OCI-LY1 (cell line): ENCODE measurements at regions not wholly inside any gene's neighbourhood (a gene's known extent, or its start where the extent isn't known, plus 50 kb on each side); places are given as distances from the start of the nearest gene placed in this dataset.

Experiments used
- H2AFZ ChIP-seq: fragments of 200-600 bp; sonication (generic), shearing (Covaris generic); 2 replicates; pipeline ENCODE4 v1.6.0; 2014; ENCODE audit warnings: antibody characterized with exemption, mild to moderate bottlenecking, low read length
- H3F3A ChIP-seq: fragments of 200-600 bp; sonication (generic), shearing (Covaris generic); 2 replicates; pipeline ENCODE4 v1.6.0; 2014; ENCODE audit warnings: mild to moderate bottlenecking, antibody characterized with exemption, low read length, moderate library complexity; ENCODE audit not compliant: insufficient read depth
- H3K27ac ChIP-seq: fragments of 200-600 bp; sonication (generic); 2 replicates; pipeline ENCODE4 v1.5.1; 2014; ENCODE audit warnings: low read length, mixed run types, mild to moderate bottlenecking, low read depth; ENCODE audit not compliant: poor library complexity, severe bottlenecking
- H3K27me3 ChIP-seq: fragments of 200-600 bp; sonication (generic); 2 replicates; pipeline ENCODE4 v1.6.0; 2014; ENCODE audit warnings: antibody characterized with exemption, mild to moderate bottlenecking, low read length, moderate library complexity; ENCODE audit not compliant: insufficient read depth
- H3K36me3 ChIP-seq: fragments of 200-600 bp; sonication (generic); 2 replicates; pipeline ENCODE4 v1.6.1; 2014; ENCODE audit warnings: mild to moderate bottlenecking, antibody characterized with exemption, low read length, moderate library complexity, mixed read lengths; ENCODE audit not compliant: insufficient read depth
- H3K4me1 ChIP-seq: fragments of 200-600 bp; sonication (generic); 2 replicates; pipeline ENCODE4 v1.5.1; 2014; ENCODE audit warnings: mild to moderate bottlenecking, low read length, moderate library complexity; ENCODE audit not compliant: insufficient read depth, severe bottlenecking
- H3K4me2 ChIP-seq: fragments of 200-600 bp; sonication (generic), shearing (Covaris generic); 2 replicates; pipeline ENCODE4 v1.6.1; 2014; ENCODE audit warnings: low read length
- H3K4me3 ChIP-seq: fragments of 200-600 bp; sonication (generic); 2 replicates; pipeline ENCODE4 v1.5.1; 2014; ENCODE audit warnings: low read length, low read depth, mild to moderate bottlenecking, mixed read lengths; ENCODE audit not compliant: poor library complexity, severe bottlenecking
- H3K79me2 ChIP-seq: fragments of 200-600 bp; shearing (Covaris generic); 2 replicates; pipeline ENCODE4 v1.6.1; 2016; ENCODE audit warnings: mixed run types, low read length, mixed read lengths; ENCODE audit not compliant: insufficient read depth
- H3K9ac ChIP-seq: fragments of 200-600 bp; sonication (generic), shearing (Covaris generic); 2 replicates; pipeline ENCODE4 v1.6.1; 2014; ENCODE audit warnings: mild to moderate bottlenecking, low read length, mixed read lengths
- H3K9me2 ChIP-seq: fragments of 200-600 bp; sonication (generic), shearing (Covaris generic); 2 replicates; pipeline ENCODE4 v1.6.1; 2014; ENCODE audit warnings: low read depth, mild to moderate bottlenecking, low read length, mixed read lengths
- H3K9me3 ChIP-seq: fragments of 200-600 bp; shearing (Covaris generic); 2 replicates; pipeline ENCODE4 v1.6.1; 2014; ENCODE audit warnings: low read length, mixed read lengths
- H4K20me1 ChIP-seq: fragments of 200-600 bp; sonication (generic), shearing (Covaris generic); 2 replicates; pipeline ENCODE4 v1.6.0; 2016; ENCODE audit warnings: mild to moderate bottlenecking, low read length; ENCODE audit not compliant: insufficient read depth
- CTCF ChIP-seq: fragments of 200-600 bp; sonication (generic), shearing (Covaris generic); IDR thresholded peaks from 2 replicates; pipeline ENCODE4 v1.5.1; 2017; ENCODE audit warnings: mild to moderate bottlenecking, antibody characterized with exemption, low read length, moderate library complexity, mixed read lengths
- EZH2 ChIP-seq: fragments of 200-600 bp; sonication (generic), shearing (Covaris generic); IDR thresholded peaks from 2 replicates; pipeline ENCODE4 v1.8.0; 2017; ENCODE audit warnings: borderline replicate concordance, mixed run types, mild to moderate bottlenecking, antibody characterized with exemption, low read length, moderate library complexity, mixed read lengths

DNA sequence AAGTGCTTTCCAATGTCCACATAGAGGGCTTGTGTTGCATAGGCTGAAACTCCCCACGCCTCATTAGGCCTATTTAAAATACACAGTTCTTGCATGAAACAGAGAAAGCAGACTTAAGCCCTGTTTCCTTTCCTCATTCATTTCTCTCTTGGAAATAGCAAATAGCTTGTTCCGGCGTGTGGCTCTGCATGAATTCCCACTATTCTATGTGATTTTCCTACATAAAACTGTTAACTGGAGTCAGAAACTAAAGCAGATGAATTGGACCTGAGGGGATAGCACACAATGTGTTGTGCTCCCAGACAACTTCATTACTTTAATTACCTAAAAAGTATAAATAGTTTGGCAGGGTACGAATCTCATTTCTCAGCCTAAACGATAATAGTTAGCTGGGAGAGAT lies 981.5 kb downstream of the SORCS1 start:
- no peaks in the 10 kb centered on the region for H3K27me3 ChIP-seq
- no peaks in the 10 kb centered on the region for H3K79me2 ChIP-seq
- no peaks in the 10 kb centered on the region for H3K4me1 ChIP-seq
- no peaks in the 10 kb centered on the region for H3K9me3 ChIP-seq
- H3F3A ChIP-seq, result no peaks in the 10 kb centered on the region
- H3K36me3 ChIP-seq, result no peaks in the 10 kb centered on the region
- H3K9ac ChIP-seq, result no peak overlapping the region
- H4K20me1 ChIP-seq, result no peaks in the 10 kb centered on the region
- TF ChIP-seq EZH2 (no peak), CTCF (no peak)
- H3K4me3 ChIP-seq, result no peak overlapping the region
- no peak overlapping the region for H3K4me2 ChIP-seq
- no peaks in the 10 kb centered on the region for H3K9me2 ChIP-seq
- H3K27ac ChIP-seq, result no peak overlapping the region
- H2AFZ ChIP-seq, result no peak overlapping the region

- TF ChIP-seq EZH2, result no peak
- no peak for TF ChIP-seq CTCF
- Histone ChIP-seq H3K4me1 (no peaks in the 10 kb centered on the region), H4K20me1 (no peaks in the 10 kb centered on the region), H3K9me2 (no peaks in the 10 kb centered on the region), H3F3A (no peaks in the 10 kb centered on the region), H3K4me2 (no peak overlapping the region), H3K4me3 (no peak overlapping the region), H3K27me3 (no peaks in the 10 kb centered on the region), H2AFZ (no peak overlapping the region), H3K79me2 (no peaks in the 10 kb centered on the region), H3K9ac (no peak overlapping the region), H3K27ac (no peak overlapping the region), H3K9me3 (no peaks in the 10 kb centered on the region), H3K36me3 (no peaks in the 10 kb centered on the region)
Measured at GRCh38 chr10:106182542-106182941, 982.0 kb downstream of the SORCS1 start.

DNA sequence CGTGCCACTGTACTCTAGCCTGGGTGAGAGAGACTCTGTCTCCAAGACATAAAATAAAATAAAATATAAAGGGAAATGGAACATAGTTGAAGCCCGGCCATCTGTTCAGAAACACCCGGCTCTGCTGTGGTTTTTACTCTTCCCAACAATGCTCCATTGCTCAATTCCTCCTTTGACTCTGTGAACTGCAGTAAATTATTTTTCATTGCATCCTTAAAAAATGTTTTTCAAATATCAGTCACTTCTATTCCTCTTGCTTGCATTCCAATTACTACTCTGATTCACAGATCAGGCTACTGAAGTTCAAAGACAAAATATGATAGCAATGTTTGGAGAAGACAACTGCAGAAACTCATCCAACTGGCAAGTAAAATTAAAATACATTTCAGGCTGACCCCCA lies 983.0 kb downstream of the SORCS1 start:
- Histone ChIP-seq H3K9me3 (no peaks in the 10 kb centered on the region), H3K36me3 (no peaks in the 10 kb centered on the region), H3F3A (no peaks in the 10 kb centered on the region), H2AFZ (no peak overlapping the region), H3K4me1 (no peaks in the 10 kb centered on the region), H3K27ac (no peak overlapping the region), H3K4me3 (no peak overlapping the region), H3K9me2 (no peaks in the 10 kb centered on the region), H3K4me2 (no peak overlapping the region), H4K20me1 (no peaks in the 10 kb centered on the region), H3K79me2 (no peaks in the 10 kb centered on the region), H3K9ac (no peak overlapping the region), H3K27me3 (no peaks in the 10 kb centered on the region)
- TF ChIP-seq EZH2 (no peak), CTCF (no peak)
